ENCODE measurements at regions not wholly inside any gene's neighbourhood (a gene's known extent, or its start where the extent isn't known, plus 50 kb on each side); places are given as distances from the start of the nearest gene placed in this dataset.

GRCh38 chr13:83248751-83249150 lies 633.5 kb downstream of the SLITRK1 start:
- DNase-seq (ENCODE audit: low spot score), result no peak

GRCh38 chr13:83232626-83233025 lies 649.6 kb downstream of the SLITRK1 start:
- Histone ChIP-seq H3K9me3 (no peaks in the 10 kb centered on the region), H3K27me3 (replicated peaks; ENCODE audit: insufficient read depth) (no peaks in the 10 kb centered on the region), H3K4me3 (no peak overlapping the region), H3K4me1 (replicated peaks) (no peaks in the 10 kb centered on the region), H3K36me3 (no peaks in the 10 kb centered on the region), H3K27ac (no peak overlapping the region)
- 80% methylated on average over 1 of the region's 1 CpG for WGBS
- intact Hi-C loops (cut with DNase I), result no loop called here
- no peak for DNase-seq (ENCODE audit: low spot score)
- TF ChIP-seq CTCF (IDR thresholded peaks at IDR 0.05), result no peak
- no peak for TF ChIP-seq POLR2A (IDR thresholded peaks at IDR 0.05)
- no peak for TF ChIP-seq POLR2AphosphoS5 (IDR thresholded peaks at IDR 0.05)

More at GRCh38 chr13:83248751-83249150, 633.5 kb downstream of the SLITRK1 start:
- 90% methylated on average over 6 of the region's 6 CpGs for WGBS
- Histone ChIP-seq H3K4me3 (no peak overlapping the region), H3K4me1 (replicated peaks) (no peaks in the 10 kb centered on the region), H3K27me3 (replicated peaks; ENCODE audit: insufficient read depth) (no peaks in the 10 kb centered on the region), H3K36me3 (no peaks in the 10 kb centered on the region), H3K27ac (no peak overlapping the region), H3K9me3 (no peaks in the 10 kb centered on the region)
- TF ChIP-seq POLR2A (IDR thresholded peaks at IDR 0.05) (no peak), CTCF (IDR thresholded peaks at IDR 0.05) (no peak), POLR2AphosphoS5 (IDR thresholded peaks at IDR 0.05) (no peak)
- intact Hi-C loops (cut with DNase I), result no loop called here

- no peaks in the 10 kb centered on the region for H3K9me3 ChIP-seq
- TF ChIP-seq POLR2AphosphoS5 (IDR thresholded peaks at IDR 0.05) (no peak), POLR2A (IDR thresholded peaks at IDR 0.05) (no peak), CTCF (IDR thresholded peaks at IDR 0.05) (no peak)
- WGBS, result 40% methylated on average over 1 of the region's 1 CpG
- no peaks in the 10 kb centered on the region for H3K27me3 ChIP-seq (replicated peaks; ENCODE audit: insufficient read depth)
- no peak for DNase-seq (ENCODE audit: low spot score)
- no peak overlapping the region for H3K27ac ChIP-seq
- H3K36me3 ChIP-seq, result no peaks in the 10 kb centered on the region
- H3K4me3 ChIP-seq, result no peak overlapping the region
- H3K4me1 ChIP-seq (replicated peaks), result no peaks in the 10 kb centered on the region
- intact Hi-C loops (cut with DNase I), result no loop called here
Measured at GRCh38 chr13:83229574-83230305, 652.5 kb downstream of the SLITRK1 start.

- Histone ChIP-seq H3K36me3 (no peaks in the 10 kb centered on the region), H3K27me3 (replicated peaks; ENCODE audit: insufficient read depth) (no peaks in the 10 kb centered on the region), H3K4me3 (no peak overlapping the region), H3K27ac (no peak overlapping the region), H3K9me3 (no peaks in the 10 kb centered on the region), H3K4me1 (replicated peaks) (no peaks in the 10 kb centered on the region)
- TF ChIP-seq POLR2A (IDR thresholded peaks at IDR 0.05) (no peak), POLR2AphosphoS5 (IDR thresholded peaks at IDR 0.05) (no peak), CTCF (IDR thresholded peaks at IDR 0.05) (no peak)
- WGBS, result 89% methylated on average over 1 of the region's 1 CpG
- intact Hi-C loops (cut with DNase I), result no loop called here
- no peak for DNase-seq (ENCODE audit: low spot score)
Measured at GRCh38 chr13:83223546-83223945, 658.7 kb downstream of the SLITRK1 start.

- H3K27ac ChIP-seq, result no peak overlapping the region
- no peaks in the 10 kb centered on the region for H3K4me1 ChIP-seq (replicated peaks)
- H3K4me3 ChIP-seq, result no peak overlapping the region
- H3K9me3 ChIP-seq, result no peaks in the 10 kb centered on the region
- H3K36me3 ChIP-seq, result no peaks in the 10 kb centered on the region
- no peak for DNase-seq (ENCODE audit: low spot score)
- H3K27me3 ChIP-seq (replicated peaks; ENCODE audit: insufficient read depth), result no peaks in the 10 kb centered on the region
- TF ChIP-seq POLR2AphosphoS5 (IDR thresholded peaks at IDR 0.05) (no peak), CTCF (IDR thresholded peaks at IDR 0.05) (no peak), POLR2A (IDR thresholded peaks at IDR 0.05) (no peak)
- 79% methylated on average over 5 of the region's 5 CpGs for WGBS
- intact Hi-C loops (cut with DNase I), result no loop called here
Measured at GRCh38 chr13:83221813-83222241, 660.4 kb downstream of the SLITRK1 start.
